OCI-LY1 (cell line): ENCODE measurements at regions not wholly inside any gene's neighbourhood (a gene's known extent, or its start where the extent isn't known, plus 50 kb on each side); places are given as distances from the start of the nearest gene placed in this dataset.

Source experiments
- H2AFZ ChIP-seq: fragments of 200-600 bp; sonication (generic), shearing (Covaris generic); 2 replicates; pipeline ENCODE4 v1.6.0; 2014; ENCODE audit warnings: antibody characterized with exemption, mild to moderate bottlenecking, low read length
- H3F3A ChIP-seq: fragments of 200-600 bp; sonication (generic), shearing (Covaris generic); 2 replicates; pipeline ENCODE4 v1.6.0; 2014; ENCODE audit warnings: mild to moderate bottlenecking, antibody characterized with exemption, low read length, moderate library complexity; ENCODE audit not compliant: insufficient read depth
- H3K27ac ChIP-seq: fragments of 200-600 bp; sonication (generic); 2 replicates; pipeline ENCODE4 v1.5.1; 2014; ENCODE audit warnings: low read length, mixed run types, mild to moderate bottlenecking, low read depth; ENCODE audit not compliant: poor library complexity, severe bottlenecking
- H3K27me3 ChIP-seq: fragments of 200-600 bp; sonication (generic); 2 replicates; pipeline ENCODE4 v1.6.0; 2014; ENCODE audit warnings: antibody characterized with exemption, mild to moderate bottlenecking, low read length, moderate library complexity; ENCODE audit not compliant: insufficient read depth
- H3K36me3 ChIP-seq: fragments of 200-600 bp; sonication (generic); 2 replicates; pipeline ENCODE4 v1.6.1; 2014; ENCODE audit warnings: mild to moderate bottlenecking, antibody characterized with exemption, low read length, moderate library complexity, mixed read lengths; ENCODE audit not compliant: insufficient read depth
- H3K4me1 ChIP-seq: fragments of 200-600 bp; sonication (generic); 2 replicates; pipeline ENCODE4 v1.5.1; 2014; ENCODE audit warnings: mild to moderate bottlenecking, low read length, moderate library complexity; ENCODE audit not compliant: insufficient read depth, severe bottlenecking
- H3K4me2 ChIP-seq: fragments of 200-600 bp; sonication (generic), shearing (Covaris generic); 2 replicates; pipeline ENCODE4 v1.6.1; 2014; ENCODE audit warnings: low read length
- H3K4me3 ChIP-seq: fragments of 200-600 bp; sonication (generic); 2 replicates; pipeline ENCODE4 v1.5.1; 2014; ENCODE audit warnings: low read length, low read depth, mild to moderate bottlenecking, mixed read lengths; ENCODE audit not compliant: poor library complexity, severe bottlenecking
- H3K79me2 ChIP-seq: fragments of 200-600 bp; shearing (Covaris generic); 2 replicates; pipeline ENCODE4 v1.6.1; 2016; ENCODE audit warnings: mixed run types, low read length, mixed read lengths; ENCODE audit not compliant: insufficient read depth
- H3K9ac ChIP-seq: fragments of 200-600 bp; sonication (generic), shearing (Covaris generic); 2 replicates; pipeline ENCODE4 v1.6.1; 2014; ENCODE audit warnings: mild to moderate bottlenecking, low read length, mixed read lengths
- H3K9me2 ChIP-seq: fragments of 200-600 bp; sonication (generic), shearing (Covaris generic); 2 replicates; pipeline ENCODE4 v1.6.1; 2014; ENCODE audit warnings: low read depth, mild to moderate bottlenecking, low read length, mixed read lengths
- H3K9me3 ChIP-seq: fragments of 200-600 bp; shearing (Covaris generic); 2 replicates; pipeline ENCODE4 v1.6.1; 2014; ENCODE audit warnings: low read length, mixed read lengths
- H4K20me1 ChIP-seq: fragments of 200-600 bp; sonication (generic), shearing (Covaris generic); 2 replicates; pipeline ENCODE4 v1.6.0; 2016; ENCODE audit warnings: mild to moderate bottlenecking, low read length; ENCODE audit not compliant: insufficient read depth
- CTCF ChIP-seq: fragments of 200-600 bp; sonication (generic), shearing (Covaris generic); IDR thresholded peaks from 2 replicates; pipeline ENCODE4 v1.5.1; 2017; ENCODE audit warnings: mild to moderate bottlenecking, antibody characterized with exemption, low read length, moderate library complexity, mixed read lengths
- EZH2 ChIP-seq: fragments of 200-600 bp; sonication (generic), shearing (Covaris generic); IDR thresholded peaks from 2 replicates; pipeline ENCODE4 v1.8.0; 2017; ENCODE audit warnings: borderline replicate concordance, mixed run types, mild to moderate bottlenecking, antibody characterized with exemption, low read length, moderate library complexity, mixed read lengths

GRCh38 chr5:89457411-89458331 lies 574.7 kb upstream of the MEF2C start:
- Histone ChIP-seq H3K9me2 (no peaks in the 10 kb centered on the region), H3K27me3 (no peaks in the 10 kb centered on the region), H3K4me3 (no peak overlapping the region), H3K27ac (no peak overlapping the region), H3K4me1 (no peaks in the 10 kb centered on the region), H3K9ac (no peak overlapping the region), H3F3A (no peaks in the 10 kb centered on the region), H2AFZ (peak overlapping the region; percentile 40), H3K9me3 (no peaks in the 10 kb centered on the region), H3K36me3 (no peaks in the 10 kb centered on the region), H3K79me2 (no peaks in the 10 kb centered on the region), H3K4me2 (no peak overlapping the region), H4K20me1 (no peaks in the 10 kb centered on the region)
- TF ChIP-seq CTCF (no peak), EZH2 (no peak)

- Histone ChIP-seq H3K9me2 (no peaks in the 10 kb centered on the region), H2AFZ (no peak overlapping the region)
Observed at GRCh38 chr5:89452081-89452480, 569.1 kb upstream of the MEF2C start.

GRCh38 chr5:89451263-89451662 lies 568.3 kb upstream of the MEF2C start:
- Histone ChIP-seq H3K4me1 (peaks cover 6% of the 10 kb centered on the region), H3K27me3 (no peaks in the 10 kb centered on the region)

More at GRCh38 chr5:89452081-89452480, 569.1 kb upstream of the MEF2C start:
- H3F3A ChIP-seq, result no peaks in the 10 kb centered on the region
- H3K4me3 ChIP-seq, result no peak overlapping the region
- H3K27ac ChIP-seq, result no peak overlapping the region
- no peaks in the 10 kb centered on the region for H3K27me3 ChIP-seq
- H3K9me3 ChIP-seq, result no peaks in the 10 kb centered on the region
- no peaks in the 10 kb centered on the region for H4K20me1 ChIP-seq
- no peak overlapping the region for H3K9ac ChIP-seq
- H3K4me1 ChIP-seq, result peaks cover under 1% of the 10 kb centered on the region
- H3K79me2 ChIP-seq, result no peaks in the 10 kb centered on the region
- no peak overlapping the region for H3K4me2 ChIP-seq
- TF ChIP-seq EZH2, result no peak
- no peak for TF ChIP-seq CTCF
- no peaks in the 10 kb centered on the region for H3K36me3 ChIP-seq

More at GRCh38 chr5:89451263-89451662, 568.3 kb upstream of the MEF2C start:
- no peak overlapping the region for H3K9ac ChIP-seq
- H3K9me2 ChIP-seq, result no peaks in the 10 kb centered on the region
- no peak overlapping the region for H3K27ac ChIP-seq
- H3K9me3 ChIP-seq, result no peaks in the 10 kb centered on the region
- no peaks in the 10 kb centered on the region for H3K36me3 ChIP-seq
- H2AFZ ChIP-seq, result 0 out of 2 replicates have a peak overlapping the region, but pooled peaks have one; percentile 56
- no peaks in the 10 kb centered on the region for H3F3A ChIP-seq
- no peaks in the 10 kb centered on the region for H3K79me2 ChIP-seq
- no peak overlapping the region for H3K4me2 ChIP-seq
- no peak for TF ChIP-seq CTCF
- no peak for TF ChIP-seq EZH2
- no peak overlapping the region for H3K4me3 ChIP-seq
- no peaks in the 10 kb centered on the region for H4K20me1 ChIP-seq
